ENCODE measurements at regions not wholly inside any gene's neighbourhood (a gene's known extent, or its start where the extent isn't known, plus 50 kb on each side); places are given as distances from the start of the nearest gene placed in this dataset.

- H2BK120ac ChIP-seq (ENCODE audit: low read depth, low read length, poor library complexity, severe bottlenecking): no peak overlapping the region
- H3K79me1 ChIP-seq (ENCODE audit: insufficient read depth, low read depth, low read length, poor library complexity, severe bottlenecking): no peaks in the 10 kb centered on the region
- H3K9me3 ChIP-seq (ENCODE audit: control insufficient read depth, low read depth, low read length): no peaks in the 10 kb centered on the region
- H3K36me3 Mint-ChIP-seq (ENCODE audit: insufficient read depth in 1 of 3, low read depth in 3 of 3): no peaks in the 10 kb centered on the region
- H3K27ac Mint-ChIP-seq: no peak overlapping the region
- H3K9me3 Mint-ChIP-seq: peaks cover 34 to 40% of the 10 kb centered on the region in 2 experiments
- H4K91ac ChIP-seq (ENCODE audit: insufficient read length, low read depth, low read length): no peak overlapping the region
- H2BK12ac ChIP-seq (ENCODE audit: insufficient read length, low read depth, low read length): no peak overlapping the region
- H3K27ac ChIP-seq (ENCODE audit: insufficient read length, low read depth, low read length): no peak overlapping the region
- no peak for DNase-seq
- H3K4me2 ChIP-seq (ENCODE audit: insufficient read depth, insufficient read length, low read length): no peak overlapping the region
- H3K4ac ChIP-seq (ENCODE audit: low read depth, low read length): no peak overlapping the region
- no peak overlapping the region for H4K5ac ChIP-seq (ENCODE audit: insufficient read length, low read depth, low read length)
- H3K9ac ChIP-seq (ENCODE audit: extremely low read depth, insufficient read length, low read length): no peak overlapping the region
- no peaks in the 10 kb centered on the region for H4K20me1 ChIP-seq (ENCODE audit: control insufficient read depth, insufficient read depth, insufficient read length)
- no peak overlapping the region for H3K23ac ChIP-seq (ENCODE audit: insufficient read length, low read depth, low read length)
- H3K14ac ChIP-seq (ENCODE audit: insufficient read depth, low read length): no peak overlapping the region
- no CpG with 5 or more reads among the region's 6 CpGs for WGBS (ENCODE audit: extremely low coverage, insufficient read length, low lambda C conversion rate)
- no peak overlapping the region for H2BK15ac ChIP-seq (ENCODE audit: low read depth, low read length)
- no peak overlapping the region for H3K4me3 Mint-ChIP-seq
- H2BK5ac ChIP-seq (ENCODE audit: insufficient read length, low read length): no peak overlapping the region
- no peaks in the 10 kb centered on the region for H3K4me1 ChIP-seq (ENCODE audit: insufficient read depth, low read length)
- no peak overlapping the region for H2AFZ ChIP-seq (ENCODE audit: low read length)
- no peak overlapping the region for H2AK5ac ChIP-seq (ENCODE audit: insufficient read length, low read length)
- H4K8ac ChIP-seq (replicated peaks; ENCODE audit: insufficient read length, low read depth, low read length): no peak overlapping the region
- TF ChIP-seq CTCF (conservative IDR thresholded peaks at IDR 0.05): no peak
- no peaks in the 10 kb centered on the region for H3K79me2 ChIP-seq (ENCODE audit: insufficient read depth, low read length)
- H3K23me2 ChIP-seq (ENCODE audit: insufficient read length, low read depth, low read length, poor library complexity, severe bottlenecking): no peaks in the 10 kb centered on the region
- H2BK20ac ChIP-seq (ENCODE audit: low read depth, low read length, poor library complexity, severe bottlenecking): no peak overlapping the region
- no peaks in the 10 kb centered on the region for H3K4me1 Mint-ChIP-seq
- no peak overlapping the region for H3K18ac ChIP-seq (ENCODE audit: insufficient read length, low read depth, low read length)
- no peak overlapping the region for H3K56ac ChIP-seq (ENCODE audit: insufficient read length, low read depth, low read length)
- H3T11ph ChIP-seq (ENCODE audit: low read length): no peak overlapping the region
- no peaks in the 10 kb centered on the region for H3K27me3 ChIP-seq (ENCODE audit: insufficient read depth, low read length)
- H3K27me3 Mint-ChIP-seq (ENCODE audit: low read depth): no peaks in the 10 kb centered on the region
Measured at GRCh38 chrX:85503258-85504158, 124.0 kb upstream of the POF1B start.
